OCI-LY7 (cell line): ENCODE measurements at regions not wholly inside any gene's neighbourhood (a gene's known extent, or its start where the extent isn't known, plus 50 kb on each side); places are given as distances from the start of the nearest gene placed in this dataset.

Experiments used
- CTCF ChIP-seq: fragments of 200-600 bp; sonication (generic); conservative IDR thresholded peaks from 2 replicates; pipeline ENCODE4 v1.5.1; 2014; ENCODE audit warnings: mild to moderate bottlenecking, antibody characterized with exemption, low read length, moderate library complexity, mixed read lengths
- EZH2phosphoT487 ChIP-seq: fragments of 200-600 bp; sonication (generic); IDR thresholded peaks from 2 replicates; pipeline ENCODE4 v1.6.1; 2018; ENCODE audit warnings: low read depth, borderline replicate concordance, mild to moderate bottlenecking, mixed run types, antibody characterized with exemption, low read length, moderate library complexity, mixed read lengths

- TF ChIP-seq CTCF (no peak), EZH2phosphoT487 (no peak)
These were observed 527.4 kb upstream of the REG3G start for GRCh38 chr2:78498125-78498524.
